ENCODE measurements at regions not wholly inside any gene's neighbourhood (a gene's known extent, or its start where the extent isn't known, plus 50 kb on each side); places are given as distances from the start of the nearest gene placed in this dataset.

DNA sequence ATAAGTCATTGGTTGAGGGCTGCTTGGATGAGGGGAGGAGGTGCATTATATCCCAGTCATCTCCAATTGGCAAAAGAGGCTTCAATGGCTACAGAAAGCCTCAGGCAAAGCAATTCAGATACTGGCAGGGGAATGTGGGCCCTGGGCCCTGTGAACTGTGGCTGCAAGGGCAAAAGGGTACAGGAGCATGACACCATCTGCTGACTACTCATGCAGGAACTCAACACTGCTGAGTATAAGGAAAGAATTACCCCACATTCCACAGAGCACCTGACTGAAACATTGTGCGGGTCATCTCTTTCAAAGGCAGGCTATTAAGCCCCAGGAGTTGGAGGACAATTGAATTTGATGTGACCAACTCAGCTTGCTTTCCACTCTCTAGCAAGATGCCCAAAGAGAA lies 92.1 kb upstream of the SPTLC3 start:
- Histone ChIP-seq H3K4me3 (ENCODE audit: low read depth, low read length, poor library complexity, severe bottlenecking) (no peak overlapping the region), H3K9ac (ENCODE audit: low read length) (no peak overlapping the region), H3K27me3 (ENCODE audit: insufficient read depth, low read length) (no peaks in the 10 kb centered on the region), H3K9me3 (ENCODE audit: low read length) (no peaks in the 10 kb centered on the region), H3K9me2 (ENCODE audit: low read depth, low read length) (no peaks in the 10 kb centered on the region), H4K20me1 (ENCODE audit: insufficient read depth, low read length) (no peaks in the 10 kb centered on the region), H3K36me3 (ENCODE audit: insufficient read depth, low read length) (no peaks in the 10 kb centered on the region), H2AFZ (ENCODE audit: low read length) (no peak overlapping the region), H3K4me1 (ENCODE audit: insufficient read depth, low read length, severe bottlenecking) (no peaks in the 10 kb centered on the region), H3F3A (ENCODE audit: insufficient read depth, low read length) (no peaks in the 10 kb centered on the region), H3K4me2 (ENCODE audit: low read length) (no peak overlapping the region), H3K79me2 (ENCODE audit: insufficient read depth, low read length) (no peaks in the 10 kb centered on the region), H3K27ac (ENCODE audit: low read depth, low read length, poor library complexity, severe bottlenecking) (no peak overlapping the region)
- TF ChIP-seq EZH2 (IDR thresholded peaks at IDR 0.05; ENCODE audit: borderline replicate concordance, low read length) (no peak), CTCF (IDR thresholded peaks at IDR 0.05; ENCODE audit: low read length) (no peak)

GRCh38 chr20:12924126-12924525 lies 84.6 kb upstream of the SPTLC3 start:
- Histone ChIP-seq H3K4me2 (ENCODE audit: low read length) (no peak overlapping the region), H3K79me2 (ENCODE audit: insufficient read depth, low read length) (no peaks in the 10 kb centered on the region), H3K4me3 (ENCODE audit: low read depth, low read length, poor library complexity, severe bottlenecking) (no peak overlapping the region), H3K9me2 (ENCODE audit: low read depth, low read length) (no peaks in the 10 kb centered on the region), H3K9me3 (ENCODE audit: low read length) (no peaks in the 10 kb centered on the region), H4K20me1 (ENCODE audit: insufficient read depth, low read length) (no peaks in the 10 kb centered on the region), H3K27me3 (ENCODE audit: insufficient read depth, low read length) (no peaks in the 10 kb centered on the region), H3K36me3 (ENCODE audit: insufficient read depth, low read length) (no peaks in the 10 kb centered on the region), H3K9ac (ENCODE audit: low read length) (no peak overlapping the region), H2AFZ (ENCODE audit: low read length) (no peak overlapping the region), H3F3A (ENCODE audit: insufficient read depth, low read length) (no peaks in the 10 kb centered on the region), H3K4me1 (ENCODE audit: insufficient read depth, low read length, severe bottlenecking) (no peaks in the 10 kb centered on the region), H3K27ac (ENCODE audit: low read depth, low read length, poor library complexity, severe bottlenecking) (no peak overlapping the region)
- TF ChIP-seq EZH2 (IDR thresholded peaks at IDR 0.05; ENCODE audit: borderline replicate concordance, low read length) (no peak), CTCF (IDR thresholded peaks at IDR 0.05; ENCODE audit: low read length) (no peak)

- Histone ChIP-seq H3K9me2 (ENCODE audit: low read depth, low read length) (no peaks in the 10 kb centered on the region), H3K27ac (ENCODE audit: low read depth, low read length, poor library complexity, severe bottlenecking) (no peak overlapping the region), H3K27me3 (ENCODE audit: insufficient read depth, low read length) (no peaks in the 10 kb centered on the region), H3K9ac (ENCODE audit: low read length) (no peak overlapping the region), H2AFZ (ENCODE audit: low read length) (no peak overlapping the region), H3K79me2 (ENCODE audit: insufficient read depth, low read length) (no peaks in the 10 kb centered on the region), H3K36me3 (ENCODE audit: insufficient read depth, low read length) (no peaks in the 10 kb centered on the region), H3K4me3 (ENCODE audit: low read depth, low read length, poor library complexity, severe bottlenecking) (no peak overlapping the region), H3K4me2 (ENCODE audit: low read length) (no peak overlapping the region), H3K9me3 (ENCODE audit: low read length) (no peaks in the 10 kb centered on the region), H3K4me1 (ENCODE audit: insufficient read depth, low read length, severe bottlenecking) (no peaks in the 10 kb centered on the region), H4K20me1 (ENCODE audit: insufficient read depth, low read length) (no peaks in the 10 kb centered on the region), H3F3A (ENCODE audit: insufficient read depth, low read length) (no peaks in the 10 kb centered on the region)
- TF ChIP-seq CTCF (IDR thresholded peaks at IDR 0.05; ENCODE audit: low read length) = peak; percentile 92
- TF ChIP-seq EZH2 (IDR thresholded peaks at IDR 0.05; ENCODE audit: borderline replicate concordance, low read length) = no peak
These were observed 83.5 kb upstream of the SPTLC3 start for GRCh38 chr20:12925210-12925755.
